Hepatocyte (in vitro differentiated cells): ENCODE measurements at regions not wholly inside any gene's neighbourhood (a gene's known extent, or its start where the extent isn't known, plus 50 kb on each side); places are given as distances from the start of the nearest gene placed in this dataset.

Source experiments
- DNase-seq: peaks from one replicate; pipeline ENCODE4 v3.0.0-alpha.2; 2016; ENCODE audit warnings: low spot score
- H2AFZ ChIP-seq: fragments of 200-600 bp; sonication (generic); 2 replicates; pipeline ENCODE4 v1.6.0; 2016; ENCODE audit warnings: antibody characterized with exemption, mild to moderate bottlenecking
- H3K27ac ChIP-seq: fragments of 200-600 bp; sonication (generic); 2 replicates; pipeline ENCODE4 v1.5.1; 2016; ENCODE audit warnings: mild to moderate bottlenecking
- H3K27me3 ChIP-seq: fragments of 200-600 bp; sonication (generic); 2 replicates; pipeline ENCODE4 v1.6.1; 2016
- H3K36me3 ChIP-seq: fragments of 200-600 bp; sonication (generic); replicated peaks from 2 replicates; pipeline ENCODE4 v1.5.1; 2016; ENCODE audit warnings: low read depth; ENCODE audit not compliant: insufficient read depth
- H3K4me1 ChIP-seq: fragments of 200-600 bp; sonication (generic); 2 replicates; pipeline ENCODE4 v1.5.1; 2016; ENCODE audit warnings: mild to moderate bottlenecking, moderate library complexity; ENCODE audit not compliant: insufficient read depth
- H3K4me2 ChIP-seq: fragments of 200-600 bp; sonication (generic); 2 replicates; pipeline ENCODE4 v1.6.0; 2016
- H3K4me3 ChIP-seq: fragments of 200-600 bp; sonication (generic); 2 replicates; pipeline ENCODE4 v1.5.1; 2016; ENCODE audit warnings: mild to moderate bottlenecking
- H3K79me2 ChIP-seq: fragments of 200-600 bp; sonication (generic); 2 replicates; pipeline ENCODE4 v1.6.0; 2017; ENCODE audit warnings: mild to moderate bottlenecking
- H3K9me2 ChIP-seq: fragments of 200-600 bp; sonication (generic); replicated peaks from 2 replicates; pipeline ENCODE4 v1.6.0; 2017; ENCODE audit warnings: mild to moderate bottlenecking; ENCODE audit not compliant: insufficient read depth
- H3K9me3 ChIP-seq: fragments of 200-600 bp; sonication (generic); 2 replicates; pipeline ENCODE4 v1.5.1; 2016; ENCODE audit warnings: low read depth, mild to moderate bottlenecking
- H4K20me1 ChIP-seq: fragments of 200-600 bp; sonication (generic); 2 replicates; pipeline ENCODE4 v1.6.0; 2016; ENCODE audit warnings: mild to moderate bottlenecking; ENCODE audit not compliant: insufficient read depth, poor library complexity, severe bottlenecking
- EZH2 ChIP-seq: fragments of 200-600 bp; sonication (generic); IDR thresholded peaks from 2 replicates; pipeline ENCODE4 v1.6.1; 2016; ENCODE audit warnings: antibody characterized with exemption, mild to moderate bottlenecking, borderline replicate concordance
- EZH2phosphoT487 ChIP-seq: fragments of 200-600 bp; sonication (generic); IDR thresholded peaks from one replicate; pipeline ENCODE4 v1.6.1; 2018; ENCODE audit warnings: antibody characterized with exemption, mild to moderate bottlenecking, low read depth, moderate library complexity; ENCODE audit not compliant: unreplicated experiment, severe bottlenecking
- WGBS: methylation state at CpG from one replicate; pipeline ENCODE4 v1.1.6; 2016; ENCODE audit warnings: low lambda C conversion rate; ENCODE audit errors: missing lambda C conversion rate; 5-methylcytosine and 5-hydroxymethylcytosine counted together
- TF ChIP-seq, protein P1 (sequence below): fragments of 200-600 bp; sonication (generic); IDR thresholded peaks from 2 replicates; pipeline ENCODE4 v1.5.1; 2016; ENCODE audit warnings: antibody characterized with exemption, mild to moderate bottlenecking; ENCODE audit not compliant: poor library complexity

DNA sequence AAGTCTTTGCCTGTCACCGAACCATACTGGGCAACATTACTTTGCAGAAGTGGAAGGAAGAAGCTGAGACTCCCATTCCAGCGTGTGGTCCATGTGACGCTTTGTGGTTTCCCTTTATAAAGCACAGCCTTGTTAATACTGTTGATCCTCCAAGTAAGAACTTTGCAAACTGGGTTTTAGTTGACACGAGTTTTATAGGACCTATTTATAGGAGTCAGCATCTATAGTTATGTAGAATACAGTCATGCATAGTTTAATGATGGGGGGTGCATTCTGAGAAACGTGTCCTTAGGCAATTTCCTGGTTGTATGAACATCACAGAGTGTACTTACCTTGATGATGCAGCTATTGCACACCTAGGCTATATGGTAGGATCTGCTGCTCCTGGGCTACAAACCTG, 1879.4 kb upstream of the TENM3 start:
- H2AFZ ChIP-seq: no peak overlapping the region
- no peak overlapping the region for H3K27ac ChIP-seq
- no peak overlapping the region for H3K4me2 ChIP-seq
- H3K9me3 ChIP-seq: no peaks in the 10 kb centered on the region
- no peaks in the 10 kb centered on the region for H3K27me3 ChIP-seq
- no peaks in the 10 kb centered on the region for H4K20me1 ChIP-seq
- H3K79me2 ChIP-seq: no peaks in the 10 kb centered on the region
- no peaks in the 10 kb centered on the region for H3K36me3 ChIP-seq
- no peak for DNase-seq
- TF ChIP-seq EZH2 (no peak), EZH2phosphoT487 (no peak)
- TF ChIP-seq, protein P1, sequence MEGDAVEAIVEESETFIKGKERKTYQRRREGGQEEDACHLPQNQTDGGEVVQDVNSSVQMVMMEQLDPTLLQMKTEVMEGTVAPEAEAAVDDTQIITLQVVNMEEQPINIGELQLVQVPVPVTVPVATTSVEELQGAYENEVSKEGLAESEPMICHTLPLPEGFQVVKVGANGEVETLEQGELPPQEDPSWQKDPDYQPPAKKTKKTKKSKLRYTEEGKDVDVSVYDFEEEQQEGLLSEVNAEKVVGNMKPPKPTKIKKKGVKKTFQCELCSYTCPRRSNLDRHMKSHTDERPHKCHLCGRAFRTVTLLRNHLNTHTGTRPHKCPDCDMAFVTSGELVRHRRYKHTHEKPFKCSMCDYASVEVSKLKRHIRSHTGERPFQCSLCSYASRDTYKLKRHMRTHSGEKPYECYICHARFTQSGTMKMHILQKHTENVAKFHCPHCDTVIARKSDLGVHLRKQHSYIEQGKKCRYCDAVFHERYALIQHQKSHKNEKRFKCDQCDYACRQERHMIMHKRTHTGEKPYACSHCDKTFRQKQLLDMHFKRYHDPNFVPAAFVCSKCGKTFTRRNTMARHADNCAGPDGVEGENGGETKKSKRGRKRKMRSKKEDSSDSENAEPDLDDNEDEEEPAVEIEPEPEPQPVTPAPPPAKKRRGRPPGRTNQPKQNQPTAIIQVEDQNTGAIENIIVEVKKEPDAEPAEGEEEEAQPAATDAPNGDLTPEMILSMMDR: no peak
- H3K4me1 ChIP-seq: no peaks in the 10 kb centered on the region
- no peaks in the 10 kb centered on the region for H3K9me2 ChIP-seq
- H3K4me3 ChIP-seq: no peak overlapping the region
- 71% methylated on average over 5 of the region's 5 CpGs for WGBS

DNA sequence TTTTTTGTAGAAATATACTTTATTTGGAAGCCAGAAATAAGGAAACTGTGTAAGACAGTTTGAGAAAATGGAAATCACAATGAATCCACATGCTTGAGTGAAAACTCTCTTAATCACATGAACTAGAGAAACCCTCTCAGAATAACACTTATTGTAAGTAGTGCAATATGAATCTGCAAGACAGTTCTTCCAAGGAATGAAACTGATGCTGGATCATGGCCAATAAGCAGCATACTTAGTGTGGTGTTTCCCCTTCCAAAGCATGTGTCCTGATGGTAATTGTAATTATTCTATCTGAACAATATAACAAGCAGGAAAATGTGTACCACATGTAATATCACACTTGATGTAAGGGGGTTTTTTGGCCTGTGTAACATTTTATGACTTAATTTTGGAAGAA, 1870.5 kb upstream of the TENM3 start:
- Histone ChIP-seq H2AFZ (no peak overlapping the region), H3K36me3 (no peaks in the 10 kb centered on the region), H3K4me2 (no peak overlapping the region), H3K4me3 (no peak overlapping the region), H3K9me2 (no peaks in the 10 kb centered on the region), H3K79me2 (no peaks in the 10 kb centered on the region), H4K20me1 (no peaks in the 10 kb centered on the region), H3K9me3 (no peaks in the 10 kb centered on the region), H3K27me3 (no peaks in the 10 kb centered on the region), H3K4me1 (no peaks in the 10 kb centered on the region), H3K27ac (no peak overlapping the region)
- no peak for DNase-seq
- TF ChIP-seq EZH2: no peak
- no peak for TF ChIP-seq EZH2phosphoT487

DNA sequence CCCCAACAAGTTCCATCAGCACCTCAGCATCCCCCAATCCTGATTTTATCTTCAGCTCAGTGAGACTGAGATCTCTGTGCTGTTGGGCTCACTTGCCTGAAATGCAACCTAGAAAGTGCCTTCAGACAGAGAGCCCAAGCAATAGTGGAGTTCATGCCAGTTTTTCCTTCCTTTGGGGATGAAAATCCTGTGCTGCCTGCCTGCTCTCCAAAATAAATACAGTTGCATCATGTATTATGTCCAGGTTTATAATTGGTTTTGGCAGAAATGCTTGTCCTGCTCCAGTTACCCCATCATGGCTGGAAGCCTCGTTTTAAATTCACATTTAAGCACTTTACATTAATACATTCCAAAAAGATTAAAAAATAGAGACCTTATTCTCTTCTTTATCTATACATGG, 1865.5 kb upstream of the TENM3 start:
- Histone ChIP-seq H3K36me3 (no peaks in the 10 kb centered on the region), H3K4me1 (no peaks in the 10 kb centered on the region), H3K4me2 (no peak overlapping the region), H3K9me3 (no peaks in the 10 kb centered on the region), H4K20me1 (no peaks in the 10 kb centered on the region), H3K9me2 (no peaks in the 10 kb centered on the region), H3K27ac (no peak overlapping the region), H3K27me3 (no peaks in the 10 kb centered on the region), H3K4me3 (no peak overlapping the region), H3K79me2 (no peaks in the 10 kb centered on the region), H2AFZ (no peak overlapping the region)
- 62% methylated on average over 1 of the region's 1 CpG for WGBS
- DNase-seq: no peak
- TF ChIP-seq, protein P1: no peak
- TF ChIP-seq EZH2: no peak
- TF ChIP-seq EZH2phosphoT487: no peak

DNA sequence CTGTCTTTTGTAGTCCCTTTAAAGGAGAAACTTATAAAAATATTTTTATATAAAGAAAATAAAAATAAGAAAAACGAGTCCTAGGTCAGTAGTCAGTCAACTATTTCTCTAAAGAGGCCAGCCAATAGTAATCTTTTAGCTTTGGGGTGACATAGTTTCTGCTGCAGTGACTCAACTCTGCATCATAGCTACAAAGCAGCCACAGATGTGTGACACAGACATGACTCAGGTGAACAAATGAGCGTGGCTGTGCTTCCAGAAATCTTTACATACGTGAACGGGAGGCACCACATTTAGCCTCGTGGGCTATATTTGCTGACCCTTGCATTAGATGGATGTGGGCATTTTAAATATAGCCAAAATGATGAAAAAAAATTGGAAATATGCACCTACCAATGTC, 1862.5 kb upstream of the TENM3 start:
- no peaks in the 10 kb centered on the region for H3K4me1 ChIP-seq
- no peaks in the 10 kb centered on the region for H3K27me3 ChIP-seq
- H3K9me2 ChIP-seq: no peaks in the 10 kb centered on the region
- WGBS: 82% methylated on average over 5 of the region's 5 CpGs
- no peaks in the 10 kb centered on the region for H3K79me2 ChIP-seq
- DNase-seq: no peak
- no peaks in the 10 kb centered on the region for H3K9me3 ChIP-seq
- no peak overlapping the region for H3K4me2 ChIP-seq
- no peaks in the 10 kb centered on the region for H3K36me3 ChIP-seq
- H3K27ac ChIP-seq: no peak overlapping the region
- H4K20me1 ChIP-seq: no peaks in the 10 kb centered on the region
- H3K4me3 ChIP-seq: no peak overlapping the region
- no peak overlapping the region for H2AFZ ChIP-seq
- TF ChIP-seq, protein P1: no peak
